ENCODE measurements at regions not wholly inside any gene's neighbourhood (a gene's known extent, or its start where the extent isn't known, plus 50 kb on each side); places are given as distances from the start of the nearest gene placed in this dataset.

- ChIA-PET POLR2A (no interaction called here), CTCF (interaction anchor here (0.5 to 1.7 kb wide), 55 partner anchors 8 to 547 kb away, joined by 3 to 14 read pairs (median 4); no protein-coding TSS in a partner anchor)
- peak; percentile 46 for TF ChIP-seq CTCF (IDR thresholded peaks at IDR 0.05; ENCODE audit: control extremely low read depth, extremely low read depth, low read depth, missing control alignments)
- no peak for DNase-seq (ENCODE audit: extremely low spot score)
Observed at GRCh38 chr2:217166241-217166850, 306.5 kb upstream of the TNP1 start.

- TF ChIP-seq CTCF (IDR thresholded peaks at IDR 0.05; ENCODE audit: control extremely low read depth, extremely low read depth, low read depth, missing control alignments), result no peak
- ChIA-PET CTCF (interaction anchor here (0.8 to 1.7 kb wide), 28 partner anchors 8 to 491 kb away, joined by 3 to 14 read pairs (median 4); no protein-coding TSS in a partner anchor), POLR2A (no interaction called here)
- no peak for DNase-seq (ENCODE audit: extremely low spot score)
Observed at GRCh38 chr2:217165547-217165946, 305.7 kb upstream of the TNP1 start.

- ChIA-PET POLR2A (no interaction called here), CTCF (interaction anchor here (0.6 to 1.4 kb wide), 5 partner anchors 8 to 464 kb away, joined by 3 to 6 read pairs (median 3); no protein-coding TSS in a partner anchor)
- TF ChIP-seq CTCF (IDR thresholded peaks at IDR 0.05; ENCODE audit: control extremely low read depth, extremely low read depth, low read depth, missing control alignments), result no peak
- no peak for DNase-seq (ENCODE audit: extremely low spot score)
Observed at GRCh38 chr2:217163987-217164386, 304.1 kb upstream of the TNP1 start.

- CTCF ChIA-PET, result interaction anchor here (0.9 to 2.6 kb wide), 4 partner anchors 9 to 67 kb away, joined by 3 to 7 read pairs (median 3); no protein-coding TSS in a partner anchor
- TF ChIP-seq CTCF (IDR thresholded peaks at IDR 0.05; ENCODE audit: control extremely low read depth, extremely low read depth, low read depth, missing control alignments), result no peak
- POLR2A ChIA-PET, result no interaction called here
- DNase-seq (ENCODE audit: extremely low spot score), result no peak
Observed at GRCh38 chr2:217162533-217162932, 302.7 kb upstream of the TNP1 start.

GRCh38 chr2:217160978-217161973 lies 301.4 kb upstream of the TNP1 start:
- DNase-seq (ENCODE audit: extremely low spot score), result no peak
- ChIA-PET CTCF (interaction anchor here (1.3 to 2.6 kb wide), 4 partner anchors 14 to 552 kb away, joined by 3 to 7 read pairs (median 4); no protein-coding TSS in a partner anchor), POLR2A (interaction anchor here (0.7 kb wide), 1 partner anchor 13 kb away, joined by 5 read pairs; no protein-coding TSS in a partner anchor)
- no peak for TF ChIP-seq CTCF (IDR thresholded peaks at IDR 0.05; ENCODE audit: control extremely low read depth, extremely low read depth, low read depth, missing control alignments)

- ChIA-PET POLR2A (no interaction called here), CTCF (interaction anchor here (1.3 to 2.6 kb wide), 2 partner anchors 13 to 553 kb away, joined by 3 to 7 read pairs; no protein-coding TSS in a partner anchor)
- no peak for DNase-seq (ENCODE audit: extremely low spot score)
- no peak for TF ChIP-seq CTCF (IDR thresholded peaks at IDR 0.05; ENCODE audit: control extremely low read depth, extremely low read depth, low read depth, missing control alignments)
Observed at GRCh38 chr2:217160103-217160743, 300.4 kb upstream of the TNP1 start.

Measured in GM10248 (cell line).